IMR-90 (cell line): ENCODE measurements at regions not wholly inside any gene's neighbourhood (a gene's known extent, or its start where the extent isn't known, plus 50 kb on each side); places are given as distances from the start of the nearest gene placed in this dataset.

Source experiments
- ATAC-seq: fragments of 200-7000 bp; cut with Tn5 transposase; 2 replicates; pipeline ENCODE4 v1.9.1; 2020; ENCODE audit warnings: low read depth, mild to moderate bottlenecking, moderate library complexity
- BruUV-seq: library from RNA; stranded (reverse); fragments of 400-500 nt; replicated peaks from 2 replicates; lab custom pipeline; 2021; lab: Mats Ljungman, UMichigan
- CTCF ChIA-PET: fragments of 300-600 bp; formaldehyde crosslinking; extraction: SDS; loops from one replicate; lab custom pipeline; 2021; ENCODE audit warnings: antibody characterized with exemption; lab: Yijun Ruan, JAX
- POLR2A ChIA-PET: fragments of 300-600 bp; sonication (Branson Sonifier 250); formaldehyde crosslinking; loops from one replicate; lab custom pipeline; 2022; ENCODE audit warnings: antibody characterized with exemption; ENCODE audit not compliant: unreplicated experiment; lab: Charles Lee
- DNase-seq: peaks from one replicate; pipeline ENCODE4 v3.0.0; 2013
- H2AFZ ChIP-seq: replicated peaks from 2 replicates; pipeline ENCODE3; 2013; ENCODE audit warnings: low read length, mild to moderate bottlenecking; ENCODE audit not compliant: poor library complexity
- H2AK5ac ChIP-seq: 2 replicates; pipeline ENCODE4 v1.6.1; 2013; ENCODE audit warnings: low read depth, low read length, inconsistent platforms
- H2AK9ac ChIP-seq: replicated peaks from 2 replicates; pipeline ENCODE3; 2013; ENCODE audit warnings: mild to moderate bottlenecking, low read depth, low read length, moderate library complexity; ENCODE audit not compliant: poor library complexity
- H2BK120ac ChIP-seq: 2 replicates; pipeline ENCODE4 v1.6.1; 2013; ENCODE audit warnings: low read depth, low read length, inconsistent platforms
- H2BK15ac ChIP-seq: 3 replicates; pipeline ENCODE4 v1.6.1; 2013; ENCODE audit warnings: low read depth, low read length, inconsistent platforms
- H2BK20ac ChIP-seq: 2 replicates; pipeline ENCODE4 v1.6.1; 2013; ENCODE audit warnings: low read depth, mild to moderate bottlenecking, inconsistent platforms, low read length, moderate library complexity
- H2BK5ac ChIP-seq: 2 replicates; pipeline ENCODE4 v1.6.1; 2013; ENCODE audit warnings: mild to moderate bottlenecking, low read depth, low read length, inconsistent platforms; ENCODE audit not compliant: poor library complexity, severe bottlenecking
- H3K14ac ChIP-seq: replicated peaks from 2 replicates; pipeline ENCODE4 v1.6.1; 2013; ENCODE audit warnings: low read depth, low read length, inconsistent platforms
- H3K18ac ChIP-seq: 2 replicates; pipeline ENCODE4 v1.6.1; 2013; ENCODE audit warnings: low read depth, low read length, control low read depth
- H3K23ac ChIP-seq: 2 replicates; pipeline ENCODE4 v1.6.1; 2013; ENCODE audit warnings: low read depth, low read length, inconsistent platforms
- H3K27ac ChIP-seq: 2 replicates; pipeline ENCODE4 v1.5.1; 2013; ENCODE audit warnings: mild to moderate bottlenecking, control low read depth, low read length; ENCODE audit not compliant: insufficient read depth
- H3K27me3 ChIP-seq: 2 replicates; pipeline ENCODE4 v1.6.1; 2013; ENCODE audit warnings: low read length; ENCODE audit not compliant: control insufficient read depth, insufficient read depth
- H3K36me3 ChIP-seq: 2 replicates; pipeline ENCODE4 v1.6.1; 2013; ENCODE audit warnings: low read length, mixed read lengths; ENCODE audit not compliant: control insufficient read depth, insufficient read depth
- H3K4ac ChIP-seq: 2 replicates; pipeline ENCODE4 v1.6.1; 2013; ENCODE audit warnings: low read depth, low read length, inconsistent platforms
- H3K4me1 ChIP-seq: 2 replicates; pipeline ENCODE4 v1.6.1; 2013; ENCODE audit warnings: low read length, mixed read lengths; ENCODE audit not compliant: control insufficient read depth, insufficient read depth
- H3K4me2 ChIP-seq: 2 replicates; pipeline ENCODE4 v1.6.1; 2013; ENCODE audit warnings: low read depth, mild to moderate bottlenecking, control low read depth, low read length, moderate library complexity
- H3K4me3 ChIP-seq: 2 replicates; pipeline ENCODE4 v1.5.1; 2013; ENCODE audit warnings: low read depth, mild to moderate bottlenecking, control low read depth, low read length, moderate library complexity; ENCODE audit not compliant: insufficient read depth
- H3K56ac ChIP-seq: 2 replicates; pipeline ENCODE4 v1.6.1; 2013; ENCODE audit warnings: low read length, inconsistent platforms; ENCODE audit not compliant: insufficient read depth; ENCODE audit errors: extremely low read depth
- H3K79me1 ChIP-seq, 2 experiments: 2 replicates each; pipeline ENCODE4 v1.6.1; 2013; ENCODE audit warnings: low read length in 2 of 2, inconsistent platforms in 1 of 2, low read depth in 1 of 2
- H3K9ac ChIP-seq: 2 replicates; pipeline ENCODE4 v1.6.1; 2013; ENCODE audit warnings: low read depth, low read length, control low read depth
- H3K9me1 ChIP-seq: 2 replicates; pipeline ENCODE4 v1.6.1; 2013; ENCODE audit warnings: low read length, inconsistent platforms; ENCODE audit not compliant: insufficient read depth
- H3K9me3 ChIP-seq: 2 replicates; pipeline ENCODE4 v1.6.1; 2013; ENCODE audit warnings: low read length; ENCODE audit not compliant: control insufficient read depth, insufficient read depth
- H4K20me1 ChIP-seq: 2 replicates; pipeline ENCODE4 v1.6.1; 2013; ENCODE audit warnings: low read length, inconsistent platforms; ENCODE audit not compliant: insufficient read depth
- H4K5ac ChIP-seq: 2 replicates; pipeline ENCODE4 v1.6.1; 2013; ENCODE audit warnings: mild to moderate bottlenecking, low read depth, low read length, control low read depth
- H4K8ac ChIP-seq, 2 experiments: 2 replicates each; pipeline ENCODE4 v1.6.1; 2013; ENCODE audit warnings: low read depth in 2 of 2, low read length in 2 of 2, control low read depth in 1 of 2, inconsistent platforms in 1 of 2
- H4K91ac ChIP-seq: 2 replicates; pipeline ENCODE4 v1.6.1; 2013; ENCODE audit warnings: low read depth, low read length, inconsistent platforms; ENCODE audit not compliant: insufficient read depth
- FOS ChIP-seq: fragments of 150-350 bp; IDR thresholded peaks from 2 replicates; pipeline ENCODE4 v1.6.1; 2016; ENCODE audit warnings: low read depth, low read length
- POLR2A ChIP-seq: IDR thresholded peaks from 2 replicates; pipeline ENCODE4 v1.6.1; 2012; ENCODE audit warnings: mild to moderate bottlenecking, low read depth, low read length
- WGBS, 2 experiments: methylation state at CpG; one replicate each; pipeline versions ENCODE4 v1.1.5 to v1.1.7; 2013; ENCODE audit warnings: missing lambda C conversion rate in 2 of 2; ENCODE audit not compliant: insufficient read length in 1 of 2; ENCODE audit errors: extremely low coverage in 2 of 2; 5-methylcytosine and 5-hydroxymethylcytosine counted together
- dilution Hi-C: fragments of 300-500 bp; cut with HindIII; formaldehyde crosslinking; loops from one replicate; pipeline ENCODE4 v1.14.3; 2018; ENCODE audit warnings: low sequenced_read_pairs; ENCODE audit not compliant: unreplicated experiment
- in situ Hi-C: fragments of 300-500 bp; cut with MboI; formaldehyde crosslinking; loops from 3 replicates; pipeline ENCODE4 v1.14.3; 2019; ENCODE audit warnings: low sequenced_read_pairs, inconsistent platforms, mixed read lengths
- intact Hi-C: fragments of 100-400 bp; cut with micrococcal nuclease; formaldehyde crosslinking; loops from 2 replicates; pipeline ENCODE4 v1.10.0; 2022

DNA sequence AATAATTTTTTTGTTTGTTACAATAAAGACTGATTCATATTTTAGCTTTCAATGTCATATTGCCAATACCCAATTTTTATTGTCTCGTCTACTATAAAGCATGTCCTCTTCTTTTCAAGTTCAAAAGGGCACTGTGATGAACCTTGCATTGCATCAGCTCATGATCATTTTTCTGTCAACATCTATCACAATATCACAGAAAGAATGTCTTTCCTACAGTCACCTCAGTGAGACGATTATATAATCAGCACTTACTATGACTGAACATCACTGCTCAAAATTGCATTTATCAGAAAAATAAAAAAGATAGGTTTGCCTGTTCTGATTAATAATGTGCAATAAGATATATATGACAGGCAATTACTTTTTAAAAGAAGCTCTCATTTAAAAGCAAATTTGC, 228.7 kb upstream of the LRFN5 start:
- H2BK20ac ChIP-seq, result no peak overlapping the region
- no peak overlapping the region for H3K27ac ChIP-seq
- no peak overlapping the region for H3K14ac ChIP-seq
- ChIA-PET POLR2A (no interaction called here), CTCF (no interaction called here)
- no peak overlapping the region for H2AK5ac ChIP-seq
- H3K56ac ChIP-seq, result no peak overlapping the region
- no peak overlapping the region for H2AK9ac ChIP-seq
- H3K9ac ChIP-seq, result no peak overlapping the region
- DNase-seq (no peak), ATAC-seq (no peak)
- no peaks in the 10 kb centered on the region for H4K20me1 ChIP-seq
- no peak overlapping the region for H2BK120ac ChIP-seq
- dilution Hi-C loops, result no loop called here
- no peaks in the 10 kb centered on the region for H3K36me3 ChIP-seq
- in situ Hi-C loops, result no loop called here
- H3K23ac ChIP-seq, result no peak overlapping the region
- no peak overlapping the region for H2BK5ac ChIP-seq
- no peak overlapping the region for H4K91ac ChIP-seq
- H3K27me3 ChIP-seq, result no peaks in the 10 kb centered on the region
- H2AFZ ChIP-seq, result no peak overlapping the region
- no TSS peak for BruUV-seq
- WGBS, 2 experiments, result no CpG with 5 or more reads among the region's 2 CpGs
- H3K18ac ChIP-seq, result no peak overlapping the region
- H2BK15ac ChIP-seq, result no peak overlapping the region
- no peak overlapping the region for H3K4me3 ChIP-seq
- no peak overlapping the region for H4K8ac ChIP-seq
- TF ChIP-seq FOS (no peak), POLR2A (no peak)
- no peaks in the 10 kb centered on the region for H3K9me1 ChIP-seq
- H4K5ac ChIP-seq, result no peak overlapping the region
- no peak overlapping the region for H3K4ac ChIP-seq
- no peak overlapping the region for H3K4me2 ChIP-seq
- intact Hi-C loops, result no loop called here
- no peaks in the 10 kb centered on the region for H3K79me1 ChIP-seq
- H3K4me1 ChIP-seq, result no peaks in the 10 kb centered on the region
- H3K9me3 ChIP-seq, result 0 out of 2 replicates have a peak, but pooled peaks cover 2% of the 10 kb centered on the region
